IPS DF 6.9 (cell line): ENCODE measurements at regions not wholly inside any gene's neighbourhood (a gene's known extent, or its start where the extent isn't known, plus 50 kb on each side); places are given as distances from the start of the nearest gene placed in this dataset.

Experiments
- DNase-seq: peaks from one replicate; pipeline ENCODE4 v3.0.0-alpha.2; 2013; ENCODE audit warnings: low read depth, low spot score
- H3K27ac ChIP-seq: one replicate; pipeline ENCODE4 v1.5.1; 2013; ENCODE audit warnings: low read length, control low read depth
- H3K27me3 ChIP-seq: 2 replicates; pipeline ENCODE4 v1.6.1; 2013; ENCODE audit warnings: mild to moderate bottlenecking, low read length; ENCODE audit not compliant: control insufficient read depth, insufficient read depth
- H3K36me3 ChIP-seq: 2 replicates; pipeline ENCODE4 v1.6.1; 2013; ENCODE audit warnings: low read length; ENCODE audit not compliant: control insufficient read depth, insufficient read depth
- H3K4me1 ChIP-seq: 2 replicates; pipeline ENCODE4 v1.6.1; 2013; ENCODE audit warnings: low read length; ENCODE audit not compliant: control insufficient read depth, insufficient read depth
- H3K4me3 ChIP-seq: 2 replicates; pipeline ENCODE4 v1.5.1; 2013; ENCODE audit warnings: mild to moderate bottlenecking, low read length
- H3K9me3 ChIP-seq: 2 replicates; pipeline ENCODE4 v1.6.1; 2013; ENCODE audit warnings: low read length, inconsistent platforms; ENCODE audit not compliant: control insufficient read depth, insufficient read depth
- WGBS: extraction: QIAGEN DNeasy Blood & Tissue Kit; methylation state at CpG from one replicate; pipeline ENCODE4 v1.1.7; 2013; ENCODE audit warnings: mixed read lengths, missing lambda C conversion rate; ENCODE audit not compliant: insufficient read length, insufficient coverage; 5-methylcytosine and 5-hydroxymethylcytosine counted together

DNA sequence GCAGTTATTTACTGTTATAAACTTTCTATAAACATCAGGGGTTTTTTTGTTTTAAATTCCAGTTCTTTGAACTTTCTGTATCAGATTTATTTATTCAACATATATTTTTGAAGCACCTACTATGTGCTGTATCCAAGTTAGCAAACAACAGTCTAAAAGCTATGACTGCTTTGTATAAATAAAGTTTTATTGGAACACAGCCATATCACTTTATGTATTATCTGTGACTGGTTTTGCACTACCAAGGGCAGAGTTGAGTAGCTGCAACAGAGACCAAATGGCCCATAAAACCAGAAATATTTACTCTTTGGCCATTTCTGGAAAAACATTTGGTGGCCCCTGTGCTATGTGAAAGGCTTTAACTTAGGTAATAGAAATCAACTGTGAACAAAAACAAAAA, 110.2 kb upstream of the ERCC4 start:
- DNase-seq: no peak
- no peaks in the 10 kb centered on the region for H3K4me1 ChIP-seq
- H3K9me3 ChIP-seq: no peaks in the 10 kb centered on the region
- H3K27ac ChIP-seq: no peak overlapping the region
- H3K27me3 ChIP-seq: no peaks in the 10 kb centered on the region
- H3K4me3 ChIP-seq: no peak overlapping the region
- no peaks in the 10 kb centered on the region for H3K36me3 ChIP-seq

DNA sequence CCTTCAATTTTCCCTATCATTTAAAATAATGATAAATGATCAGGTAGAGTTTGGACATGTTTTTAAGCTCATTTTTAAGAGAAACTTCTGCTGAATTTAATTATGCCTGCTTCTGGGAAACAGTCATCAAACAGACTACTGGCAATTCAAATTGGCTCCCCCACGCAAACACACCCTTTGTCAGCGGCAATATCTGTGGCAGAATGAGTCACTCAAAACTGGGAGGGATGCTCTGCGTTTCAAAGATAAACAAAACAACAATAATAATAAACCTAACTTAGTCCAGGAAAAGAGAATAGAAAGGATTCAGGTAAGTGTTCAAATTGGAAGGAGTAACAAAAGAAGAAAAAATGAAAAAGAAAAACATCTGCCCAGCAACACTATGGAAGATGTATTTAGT, 108.1 kb upstream of the ERCC4 start:
- H3K4me3 ChIP-seq: no peak overlapping the region
- no peaks in the 10 kb centered on the region for H3K27me3 ChIP-seq
- H3K9me3 ChIP-seq: no peaks in the 10 kb centered on the region
- H3K4me1 ChIP-seq: no peaks in the 10 kb centered on the region
- no CpG with 5 or more reads among the region's 3 CpGs for whole genome bisulfite sequencing
- DNase-seq: no peak
- H3K36me3 ChIP-seq: no peaks in the 10 kb centered on the region
- no peak overlapping the region for H3K27ac ChIP-seq

DNA sequence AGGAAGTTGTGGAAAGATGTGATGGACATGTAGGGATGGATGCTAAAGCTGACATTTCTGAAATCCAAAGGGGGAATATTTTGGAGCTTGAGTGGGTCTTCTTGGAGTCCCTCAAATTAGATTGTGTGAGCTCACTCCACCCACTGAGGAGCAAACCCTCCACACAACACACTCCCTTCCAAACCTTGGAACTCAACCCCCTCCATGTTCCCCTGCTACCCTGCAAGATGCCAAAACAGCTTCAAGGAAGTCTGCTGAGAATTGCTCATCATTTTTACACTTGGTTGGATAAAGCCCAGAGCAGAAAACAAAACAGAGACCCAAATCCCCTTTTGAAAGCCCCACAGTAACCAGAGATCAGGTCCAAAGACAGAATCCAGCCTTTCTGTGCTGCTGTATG, 103.3 kb upstream of the ERCC4 start:
- DNase-seq: no peak

DNA sequence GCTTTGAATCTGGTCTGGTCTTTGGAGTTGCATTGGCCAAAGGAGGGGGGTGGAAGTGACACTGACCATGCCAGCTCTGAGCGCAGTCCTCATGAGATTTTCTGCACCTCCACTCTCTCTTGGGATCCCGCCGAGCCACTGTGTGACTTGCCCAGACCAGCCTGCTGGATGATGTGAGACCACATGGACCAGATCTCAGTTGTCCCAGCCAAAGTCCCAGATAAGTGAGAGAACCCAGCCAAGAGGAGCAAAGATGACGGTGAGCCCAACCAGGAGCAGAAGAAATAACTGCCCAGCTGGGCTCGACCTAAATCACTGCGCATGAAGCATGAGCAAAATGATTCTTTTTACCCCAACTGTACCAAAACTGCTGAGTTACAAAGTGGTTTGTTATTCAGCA, 96.5 kb upstream of the ERCC4 start:
- Histone ChIP-seq H3K4me3 (no peak overlapping the region), H3K9me3 (no peaks in the 10 kb centered on the region), H3K27me3 (no peaks in the 10 kb centered on the region), H3K4me1 (no peaks in the 10 kb centered on the region), H3K27ac (no peak overlapping the region), H3K36me3 (no peaks in the 10 kb centered on the region)
- no peak for DNase-seq
- WGBS: no CpG with 5 or more reads among the region's 6 CpGs

More for the DNA sequence above, 103.3 kb upstream of the ERCC4 start:
- Histone ChIP-seq H3K27ac (no peak overlapping the region), H3K4me3 (no peak overlapping the region), H3K4me1 (no peaks in the 10 kb centered on the region), H3K27me3 (no peaks in the 10 kb centered on the region), H3K36me3 (no peaks in the 10 kb centered on the region), H3K9me3 (no peaks in the 10 kb centered on the region)

DNA sequence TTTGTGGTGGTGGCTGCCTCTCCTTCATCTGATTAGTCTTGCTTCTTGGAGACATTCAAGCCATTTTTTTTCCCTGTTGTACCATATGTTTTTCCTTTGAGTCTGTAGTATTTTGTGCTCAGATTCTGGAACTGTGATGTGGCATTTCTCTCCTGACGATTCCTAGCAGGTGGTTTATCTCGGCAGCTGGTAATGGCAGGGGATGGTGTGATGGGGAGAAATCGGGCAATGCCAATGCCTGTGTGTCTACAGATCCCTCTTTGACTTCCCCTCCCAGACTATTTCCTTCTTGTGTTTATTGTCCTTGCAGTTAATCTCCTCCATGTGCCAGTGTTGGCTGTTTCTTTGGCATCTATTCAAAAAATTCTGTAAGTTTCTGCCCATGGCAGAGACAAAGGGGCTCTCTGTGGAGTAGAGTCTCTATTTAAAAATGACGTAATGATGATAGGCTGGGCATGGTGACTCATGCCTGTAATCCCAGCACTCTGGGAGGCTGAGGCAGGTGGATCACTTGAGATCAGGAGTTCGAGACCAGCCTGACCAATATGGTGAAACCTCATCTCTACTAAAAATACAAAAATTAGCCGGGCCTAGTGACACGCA, 90.2 kb upstream of the ERCC4 start:
- H3K4me3 ChIP-seq: no peak overlapping the region
- H3K4me1 ChIP-seq: peaks cover 1% of the 10 kb centered on the region; the same call in 1 of the 2 replicates
- no peak for DNase-seq
- no CpG with 5 or more reads among the region's 7 CpGs for WGBS
- no peak overlapping the region for H3K27ac ChIP-seq
- no peaks in the 10 kb centered on the region for H3K36me3 ChIP-seq
- no peaks in the 10 kb centered on the region for H3K27me3 ChIP-seq
- H3K9me3 ChIP-seq: no peaks in the 10 kb centered on the region

DNA sequence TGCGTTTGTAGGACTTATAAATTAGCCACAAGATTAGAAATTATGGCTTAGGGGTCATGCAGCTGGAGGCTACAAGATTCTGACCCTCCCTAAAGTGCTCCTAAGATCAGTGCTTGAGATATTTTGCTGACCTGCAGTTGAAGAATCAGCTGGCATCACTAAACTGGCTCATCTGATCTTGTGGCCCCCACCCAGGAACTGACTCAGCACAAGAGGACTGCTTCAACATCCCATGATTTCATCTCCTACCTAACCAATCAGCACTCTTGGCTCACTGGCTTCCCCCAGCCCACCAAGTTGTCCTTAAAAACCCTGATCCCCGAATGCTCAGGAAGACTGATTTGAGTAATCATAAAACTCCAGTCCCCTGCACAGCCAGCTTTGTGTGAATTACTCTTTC, 86.4 kb upstream of the ERCC4 start:
- Histone ChIP-seq H3K27ac (no peak overlapping the region), H3K9me3 (no peaks in the 10 kb centered on the region), H3K4me3 (no peak overlapping the region), H3K27me3 (no peaks in the 10 kb centered on the region), H3K36me3 (no peaks in the 10 kb centered on the region), H3K4me1 (peaks cover 1% of the 10 kb centered on the region; the same call in 1 of the 2 replicates)
- DNase-seq: no peak
- WGBS: no CpG with 5 or more reads among the region's 2 CpGs

DNA sequence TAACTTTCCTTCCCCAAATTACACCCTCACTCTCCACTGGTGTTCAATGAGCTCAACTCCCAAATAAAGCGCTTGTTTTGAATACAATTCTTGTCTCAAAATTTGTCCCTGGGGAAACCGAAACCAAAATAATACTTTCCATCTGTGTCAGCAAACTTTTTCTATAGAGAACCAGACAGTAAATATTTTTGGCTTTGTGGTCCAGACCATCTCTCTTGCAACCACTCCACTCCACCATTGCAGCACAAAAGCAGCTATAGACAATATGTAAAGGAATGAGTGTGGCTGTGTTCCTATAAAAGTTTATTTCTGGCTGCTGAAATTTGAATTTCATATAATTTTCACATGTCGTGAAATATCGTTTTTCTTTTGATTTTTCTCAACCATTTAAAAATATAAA, 84.6 kb upstream of the ERCC4 start:
- no peak overlapping the region for H3K4me3 ChIP-seq
- no peak overlapping the region for H3K27ac ChIP-seq
- WGBS: no CpG with 5 or more reads among the region's 4 CpGs

DNA sequence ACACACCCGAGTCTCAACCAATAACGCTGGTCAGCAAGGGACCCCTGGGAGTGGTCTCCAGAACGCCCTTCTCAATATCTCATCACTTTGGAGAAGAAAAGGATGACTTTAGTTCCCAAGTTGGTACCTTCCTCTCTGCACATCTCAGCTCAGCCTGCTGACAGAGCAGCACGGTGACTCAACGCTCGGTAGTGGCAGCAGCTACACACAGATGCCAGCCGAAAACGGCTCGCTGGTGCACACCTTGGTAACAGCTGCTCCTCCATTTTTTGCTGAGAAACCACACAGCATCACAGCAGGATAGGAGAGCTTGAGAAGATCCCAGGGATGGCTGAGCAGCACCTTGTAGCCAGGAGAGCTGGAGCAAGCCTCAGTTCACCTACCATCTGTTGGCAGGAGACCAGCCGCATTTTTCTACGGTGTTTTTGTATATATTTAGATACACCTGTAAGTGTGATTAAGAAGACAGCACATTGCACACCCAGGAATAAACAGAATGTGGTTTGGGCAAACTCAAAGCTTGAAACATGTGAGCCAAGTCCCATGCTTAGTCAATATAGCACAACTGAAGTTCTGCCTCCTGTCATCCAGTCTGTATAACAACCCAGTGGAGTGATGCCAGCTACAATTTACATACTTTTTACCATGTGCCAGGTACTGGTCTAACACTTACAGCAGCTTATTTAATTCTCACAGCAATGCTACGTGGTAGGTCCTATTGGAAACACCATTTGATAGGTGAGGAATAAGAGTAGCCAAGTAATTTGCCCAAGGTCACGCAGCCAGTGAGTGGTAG, 83.8 kb upstream of the ERCC4 start:
- no peaks in the 10 kb centered on the region for H3K36me3 ChIP-seq
- H3K4me1 ChIP-seq: peaks cover under 1% of the 10 kb centered on the region; the same call in 1 of the 2 replicates
- no peak overlapping the region for H3K27ac ChIP-seq
- no peak for DNase-seq
- H3K4me3 ChIP-seq: no peak overlapping the region
- no CpG with 5 or more reads among the region's 13 CpGs for WGBS
- H3K9me3 ChIP-seq: no peaks in the 10 kb centered on the region
- no peaks in the 10 kb centered on the region for H3K27me3 ChIP-seq

More for the DNA sequence above, 84.6 kb upstream of the ERCC4 start:
- H3K36me3 ChIP-seq: no peaks in the 10 kb centered on the region
- no peaks in the 10 kb centered on the region for H3K9me3 ChIP-seq
- H3K4me1 ChIP-seq: peaks cover 1% of the 10 kb centered on the region; the same call in 1 of the 2 replicates
- DNase-seq: no peak
- no peaks in the 10 kb centered on the region for H3K27me3 ChIP-seq

- WGBS: no CpG with 5 or more reads among the region's 16 CpGs
- Histone ChIP-seq H3K9me3 (no peaks in the 10 kb centered on the region), H3K4me1 (no peaks in the 10 kb centered on the region), H3K27ac (no peak overlapping the region), H3K36me3 (no peaks in the 10 kb centered on the region), H3K4me3 (no peak overlapping the region), H3K27me3 (no peaks in the 10 kb centered on the region)
- DNase-seq: no peak
Observed at GRCh38 chr16:13838401-13839190, 81.4 kb upstream of the ERCC4 start.

GRCh38 chr16:13839577-13839976, 80.4 kb upstream of the ERCC4 start:
- no CpG with 5 or more reads among the region's 3 CpGs for WGBS
- Histone ChIP-seq H3K36me3 (no peaks in the 10 kb centered on the region), H3K4me1 (no peaks in the 10 kb centered on the region), H3K9me3 (no peaks in the 10 kb centered on the region), H3K27me3 (no peaks in the 10 kb centered on the region), H3K27ac (no peak overlapping the region), H3K4me3 (no peak overlapping the region)
- DNase-seq: no peak
